ENCODE measurements at regions not wholly inside any gene's neighbourhood (a gene's known extent, or its start where the extent isn't known, plus 50 kb on each side); places are given as distances from the start of the nearest gene placed in this dataset.

- no peaks in the 10 kb centered on the region for H3K79me1 ChIP-seq (ENCODE audit: low read depth, low read length)
Observed at GRCh38 chr4:160652790-160653189, 1511.0 kb downstream of the FSTL5 start.

More at GRCh38 chr4:160652790-160653189, 1511.0 kb downstream of the FSTL5 start:
- Histone ChIP-seq H3K4ac (replicated peaks; ENCODE audit: insufficient read length, low read depth, low read length) (no peak overlapping the region), H3K14ac (ENCODE audit: insufficient read length) (no peak overlapping the region), H2BK12ac (ENCODE audit: low read depth, low read length) (no peak overlapping the region), H3K36me3 (ENCODE audit: control insufficient read depth in 2 of 4, insufficient read depth in 4 of 4, low read length in 3 of 4) (no peaks in the 10 kb centered on the region), H3K4me2 (ENCODE audit: insufficient read depth in 1 of 2, low read depth in 2 of 2, low read length in 2 of 2) (no peak overlapping the region), H4K8ac (ENCODE audit: extremely low read depth, insufficient read depth, low read length) (no peak overlapping the region), H3K9ac (replicated peaks in 1 of 4; ENCODE audit: extremely low read depth in 1 of 4, low read depth in 3 of 4, low read length in 3 of 4) (no peak overlapping the region), H4K5ac (ENCODE audit: insufficient read length, low read depth, low read length) (no peak overlapping the region), H4K91ac (replicated peaks; ENCODE audit: insufficient read length, low read length) (no peak overlapping the region), H3K23me2 (ENCODE audit: low read depth, low read length) (no peaks in the 10 kb centered on the region), H3K79me2 (ENCODE audit: control insufficient read depth in 1 of 2, insufficient read depth in 2 of 2, low read length in 2 of 2) (no peaks in the 10 kb centered on the region), H3K56ac (replicated peaks; ENCODE audit: insufficient read length, low read depth, low read length) (no peak overlapping the region), H2BK120ac (replicated peaks; ENCODE audit: low read depth, low read length) (no peak overlapping the region), H4K20me1 (replicated peaks in 1 of 2; ENCODE audit: control insufficient read depth in 1 of 2, insufficient read depth in 2 of 2, low read length in 2 of 2) (no peaks in the 10 kb centered on the region), H3K23ac (ENCODE audit: insufficient read length) (no peak overlapping the region), H3K27me3 (replicated peaks in 1 of 4; ENCODE audit: control insufficient read depth in 3 of 4, extremely low read depth in 1 of 4, insufficient read depth in 3 of 4, low read length in 3 of 4) (no peaks in the 10 kb centered on the region), H2AFZ (ENCODE audit: low read length) (no peak overlapping the region), H3K9me3 (ENCODE audit: insufficient read depth in 2 of 2, low read depth in 1 of 2, low read length in 1 of 2) (no peaks in the 10 kb centered on the region; a peak in 1 of 4 replicates), H3K4me1 (replicated peaks in 1 of 4; ENCODE audit: control insufficient read depth in 3 of 4, insufficient read depth in 4 of 4, low read length in 3 of 4) (no peaks in the 10 kb centered on the region), H3K18ac (ENCODE audit: extremely low read depth, low read length) (no peak overlapping the region), H2BK15ac (ENCODE audit: low read length) (no peak overlapping the region), H2AK5ac (ENCODE audit: low read depth, low read length) (no peak overlapping the region), H3K27ac (ENCODE audit: low read depth, low read length) (no peak overlapping the region), H2BK5ac (ENCODE audit: low read depth, low read length) (no peak overlapping the region), H2BK20ac (ENCODE audit: low read length) (no peak overlapping the region), H3K4me3 (ENCODE audit: extremely low read depth in 1 of 4, insufficient read depth in 2 of 4, low read depth in 3 of 4, low read length in 4 of 4) (no peak overlapping the region)
- 96% methylated on average over 3 of the region's 3 CpGs; no CpG with 5 or more reads in 1 of the 2 experiments for WGBS, 2 experiments (ENCODE audit: extremely low coverage in 1 of 2, insufficient coverage in 1 of 2, insufficient read length in 1 of 2, insufficient replicate concordance in 2 of 2, low coverage in 1 of 2, low lambda C conversion rate in 2 of 2, missing lambda C conversion rate in 1 of 2)
- ChIA-PET POLR2A (ENCODE audit: partially characterized antibody) (no interaction called here), CTCF (ENCODE audit: partially characterized antibody) (no interaction called here)
- FAIRE-seq (no peak), DNase-seq (ENCODE audit: low read depth in 1 of 2, low spot score in 2 of 2) (no peak)
- TF ChIP-seq JUND (IDR thresholded peaks at IDR 0.05; ENCODE audit: low read length) = no peak
- no peak for TF ChIP-seq SAP30 (IDR thresholded peaks at IDR 0.05; ENCODE audit: insufficient read depth, insufficient replicate concordance, low read length)
- no peak for TF ChIP-seq CREB1 (IDR thresholded peaks at IDR 0.05)
- TF ChIP-seq, protein P1, sequence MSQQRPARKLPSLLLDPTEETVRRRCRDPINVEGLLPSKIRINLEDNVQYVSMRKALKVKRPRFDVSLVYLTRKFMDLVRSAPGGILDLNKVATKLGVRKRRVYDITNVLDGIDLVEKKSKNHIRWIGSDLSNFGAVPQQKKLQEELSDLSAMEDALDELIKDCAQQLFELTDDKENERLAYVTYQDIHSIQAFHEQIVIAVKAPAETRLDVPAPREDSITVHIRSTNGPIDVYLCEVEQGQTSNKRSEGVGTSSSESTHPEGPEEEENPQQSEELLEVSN (IDR thresholded peaks at IDR 0.05) = no peak
- no peak for TF ChIP-seq TCF12 (IDR thresholded peaks at IDR 0.05; ENCODE audit: low read depth, low read length)
- TF ChIP-seq RAD21 (IDR thresholded peaks at IDR 0.05 in 1 of 2, conservative IDR thresholded peaks at IDR 0.05 in 1 of 2; ENCODE audit: low read depth in 2 of 2, low read length in 2 of 2) = no peak
- TF ChIP-seq BRCA1 (IDR thresholded peaks at IDR 0.05; ENCODE audit: low read depth, low read length) = no peak

Data from H1 (cell line).